ENCODE measurements at regions not wholly inside any gene's neighbourhood (a gene's known extent, or its start where the extent isn't known, plus 50 kb on each side); places are given as distances from the start of the nearest gene placed in this dataset.

DNA sequence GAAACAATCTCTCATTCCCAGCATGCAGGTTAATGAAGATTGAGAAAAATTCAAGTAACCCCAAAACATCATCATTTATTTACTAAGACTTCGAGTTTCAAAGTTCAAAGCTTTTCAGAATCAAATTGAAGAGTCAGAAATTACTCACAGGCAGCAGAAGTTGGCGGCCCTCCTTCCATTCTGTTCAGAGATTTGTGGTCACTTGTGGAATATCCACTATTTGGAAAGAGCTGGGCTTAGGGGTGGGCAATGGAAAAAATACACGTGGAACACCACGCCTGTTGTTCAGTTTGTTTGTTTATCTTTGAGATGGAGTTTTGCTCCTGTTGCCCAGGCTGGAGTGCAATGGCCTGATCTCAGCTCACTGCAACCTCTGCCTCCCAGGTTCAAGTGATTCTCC is 108.6 kb upstream of the NAA20 start:
- TF ChIP-seq CTCF (IDR thresholded peaks at IDR 0.05) (no peak), POLR2A (IDR thresholded peaks at IDR 0.05) (no peak)

Data from testis (tissue), 2 donors.